HCT116 (cell line): ENCODE measurements at regions not wholly inside any gene's neighbourhood (a gene's known extent, or its start where the extent isn't known, plus 50 kb on each side); places are given as distances from the start of the nearest gene placed in this dataset.

Experiments
- ATAC-seq: fragments of 200-7000 bp; cut with Tn5 transposase; 2 replicates; pipeline ENCODE4 v1.9.1; 2020; ENCODE audit warnings: mild to moderate bottlenecking, moderate library complexity
- BruUV-seq: library from RNA; stranded (reverse); fragments of 400-500 nt; replicated peaks from 2 replicates; lab custom pipeline; 2021; lab: Mats Ljungman, UMichigan
- CTCF ChIA-PET: fragments of 300-600 bp; sonication (Branson Sonifier 250); formaldehyde crosslinking; loops from one replicate; lab custom pipeline; 2021; ENCODE audit warnings: antibody characterized with exemption; lab: Charles Lee
- POLR2A ChIA-PET: fragments of 300-600, 350-600 bp; sonication (Branson Sonifier 250); formaldehyde crosslinking; loops from one replicate; lab custom pipeline; 2021; ENCODE audit warnings: antibody characterized with exemption; lab: Charles Lee
- RAD21 ChIA-PET, 2 experiments: fragments of 300-600 bp; sonication (Branson Sonifier 250); formaldehyde crosslinking; loops; one replicate each; lab custom pipeline; 2023; ENCODE audit warnings: low total read pairs in 2 of 2; ENCODE audit not compliant: uncharacterized antibody in 2 of 2, unreplicated experiment in 2 of 2, low non-redundant PET in 1 of 2; lab: Charles Lee
- DNase-seq: peaks from one replicate; pipeline ENCODE4 v3.0.0-alpha.2; 2010; ENCODE audit warnings: low read depth, low spot score
- H2AFZ ChIP-seq: fragments of 200-600 bp; shearing (Covaris generic), sonication (generic); 2 replicates; pipeline ENCODE4 v1.6.1; 2017; ENCODE audit warnings: low read depth, mixed run types, mixed read lengths, antibody characterized with exemption, low read length; ENCODE audit not compliant: poor library complexity, severe bottlenecking
- H3K27ac ChIP-seq: 2 replicates; pipeline ENCODE4 v1.5.1; 2012; ENCODE audit warnings: low read depth, low read length
- H3K27me3 ChIP-seq: fragments of 200-600 bp; sonication (generic); 2 replicates; pipeline ENCODE4 v1.6.1; 2016; ENCODE audit warnings: mixed run types, low read length, mixed read lengths; ENCODE audit not compliant: insufficient read depth
- H3K36me3 ChIP-seq, 2 experiments: fragments of 200-500 bp in 1 of 2; fragments of 200-600 bp in 1 of 2; sonication (Bioruptor generic) in 1 of 2; sonication (generic) in 1 of 2; 2 replicates each; pipeline versions ENCODE4 v1.5.1 to v1.6.1; 2014 to 2016; ENCODE audit warnings: low read length in 2 of 2, inconsistent platforms in 1 of 2, mixed read lengths in 1 of 2, mixed run types in 1 of 2; ENCODE audit not compliant: insufficient read depth in 2 of 2, control insufficient read depth in 1 of 2
- H3K4me1 ChIP-seq, 2 experiments: fragments of 200-600 bp in 1 of 2; sonication (generic) in 1 of 2; 2 replicates each; pipeline versions ENCODE4 v1.5.1 to v1.6.1; 2012 to 2017; ENCODE audit warnings: low read length in 2 of 2, inconsistent platforms in 1 of 2, mild to moderate bottlenecking in 1 of 2, mixed read lengths in 1 of 2, mixed run types in 1 of 2, moderate library complexity in 1 of 2; ENCODE audit not compliant: insufficient read depth in 2 of 2, control insufficient read depth in 1 of 2
- H3K4me2 ChIP-seq: fragments of 200-600 bp; sonication (generic); 2 replicates; pipeline ENCODE4 v1.6.1; 2017; ENCODE audit warnings: mixed run types, low read length, mixed read lengths
- H3K4me3 ChIP-seq, 2 experiments: fragments of 200-600 bp in 1 of 2; sonication (generic) in 1 of 2; replicated peaks in 1 of 2; 2 replicates each; pipeline ENCODE4 v1.5.1; 2011 to 2016; ENCODE audit warnings: low read length in 2 of 2, control low read depth in 1 of 2, low read depth in 1 of 2, mild to moderate bottlenecking in 1 of 2, mixed read lengths in 1 of 2, mixed run types in 1 of 2
- H3K79me2 ChIP-seq: fragments of 200-600 bp; sonication (generic); 2 replicates; pipeline ENCODE4 v1.6.1; 2017; ENCODE audit warnings: mild to moderate bottlenecking, mixed run types, low read length, moderate library complexity, mixed read lengths; ENCODE audit not compliant: insufficient read depth
- H3K9ac ChIP-seq: fragments of 200-600 bp; sonication (generic); 2 replicates; pipeline ENCODE4 v1.6.1; 2016; ENCODE audit warnings: low read length, mixed read lengths
- H3K9me2 ChIP-seq: fragments of 200-600 bp; sonication (generic), shearing (Covaris generic); 2 replicates; pipeline ENCODE4 v1.6.1; 2017; ENCODE audit warnings: mixed run types, mild to moderate bottlenecking, moderate library complexity; ENCODE audit not compliant: insufficient read depth
- H3K9me3 ChIP-seq, 2 experiments: fragments of 200-500 bp in 1 of 2; fragments of 200-600 bp in 1 of 2; sonication (Bioruptor generic) in 1 of 2; sonication (generic) in 1 of 2; 2 replicates each; pipeline ENCODE4 v1.6.1; 2014 to 2017; ENCODE audit warnings: low read length in 2 of 2, mixed read lengths in 2 of 2, inconsistent platforms in 1 of 2, low read depth in 1 of 2, mild to moderate bottlenecking in 1 of 2, mixed run types in 1 of 2, moderate library complexity in 1 of 2; ENCODE audit not compliant: control insufficient read depth in 1 of 2, insufficient read depth in 1 of 2
- H4K20me1 ChIP-seq: fragments of 200-600 bp; sonication (generic), shearing (Covaris generic); 2 replicates; pipeline ENCODE4 v1.6.1; 2017; ENCODE audit warnings: mixed run types, mild to moderate bottlenecking, moderate library complexity; ENCODE audit not compliant: insufficient read depth
- FOSL1 ChIP-seq: IDR thresholded peaks from 2 replicates; pipeline ENCODE4 v1.6.1; 2012; ENCODE audit warnings: low read depth
- TCF7L2 ChIP-seq: IDR thresholded peaks from 2 replicates; pipeline ENCODE4 v1.7.0; 2011; ENCODE audit warnings: borderline replicate concordance, inconsistent platforms; ENCODE audit not compliant: insufficient read depth, insufficient read length; ENCODE audit errors: extremely low read depth
- YY1 ChIP-seq: IDR thresholded peaks from 2 replicates; pipeline ENCODE4 v1.6.1; 2011; ENCODE audit warnings: low read length, low read depth, moderate library complexity, mild to moderate bottlenecking; ENCODE audit not compliant: insufficient replicate concordance; ENCODE audit errors: extremely low read depth
- intact Hi-C: fragments of 100-400 bp; cut with micrococcal nuclease; formaldehyde crosslinking; loops from 2 replicates; pipeline ENCODE4 v1.10.0; 2022

DNA sequence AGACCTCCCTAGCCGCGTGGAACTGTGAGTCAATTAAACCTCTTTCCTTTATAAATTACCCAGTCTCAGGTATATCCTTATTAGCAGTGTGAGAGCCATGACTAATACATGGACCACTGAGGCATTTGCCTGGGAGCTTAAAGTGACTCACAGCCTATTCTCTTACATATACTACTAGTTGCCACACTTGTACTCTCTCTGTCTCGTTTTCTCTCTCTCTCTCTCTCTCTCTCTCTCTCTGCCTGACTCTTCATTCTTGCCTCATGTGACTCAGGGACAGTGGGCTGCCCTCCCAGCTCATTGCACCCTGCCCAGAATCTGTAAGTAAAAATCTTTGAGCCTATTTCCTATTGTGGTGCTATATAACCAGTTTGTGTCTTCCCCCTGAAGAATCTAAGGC is 238.5 kb upstream of the MAGI2 start:
- H3K9me3 ChIP-seq: no peaks in the 10 kb centered on the region
- CTCF ChIA-PET: no interaction called here
- no TSS peak for BruUV-seq
- no peaks in the 10 kb centered on the region for H3K27me3 ChIP-seq
- H3K36me3 ChIP-seq: no peaks in the 10 kb centered on the region
- H3K79me2 ChIP-seq: no peaks in the 10 kb centered on the region
- H3K27ac ChIP-seq: no peak overlapping the region
- RAD21 ChIA-PET: no interaction called here
- no peaks in the 10 kb centered on the region for H4K20me1 ChIP-seq
- no peak overlapping the region for H2AFZ ChIP-seq
- no peak; the same call in 1 of the 2 replicates for ATAC-seq
- POLR2A ChIA-PET: no interaction called here
- no peak overlapping the region for H3K4me3 ChIP-seq
- no peak for DNase-seq
- no peak overlapping the region for H3K9ac ChIP-seq
- no peaks in the 10 kb centered on the region for H3K9me2 ChIP-seq
- no peak overlapping the region for H3K4me2 ChIP-seq
- peaks cover 0 to 8% of the 10 kb centered on the region in 2 experiments; a peak in 1 of 4 replicates for H3K4me1 ChIP-seq
- intact Hi-C loops: no loop called here
- peak; percentile 28; the same call in 1 of the 2 replicates for TF ChIP-seq FOSL1
- TF ChIP-seq TCF7L2: no peak

DNA sequence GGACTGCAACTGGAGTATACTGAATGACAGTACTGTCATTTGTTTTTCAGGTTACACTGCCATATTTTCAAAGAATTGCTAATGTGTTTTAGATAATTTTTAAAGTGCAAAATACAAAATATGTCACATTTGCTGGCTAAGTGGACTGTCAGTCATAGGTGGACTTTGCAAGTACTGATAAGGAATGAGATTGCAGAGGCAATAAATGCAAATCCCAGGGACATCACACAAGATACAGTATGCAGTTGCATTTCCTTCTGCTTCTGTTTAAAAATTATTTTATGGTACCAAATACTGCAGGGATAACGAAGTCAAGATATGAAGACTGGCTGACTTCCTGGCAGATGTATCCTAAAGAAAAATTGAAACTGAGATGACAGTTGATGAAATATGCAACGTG is 237.6 kb upstream of the MAGI2 start:
- H3K27ac ChIP-seq: no peak overlapping the region
- no TSS peak for BruUV-seq
- H3K9me3 ChIP-seq: no peaks in the 10 kb centered on the region
- H3K9me2 ChIP-seq: no peaks in the 10 kb centered on the region
- intact Hi-C loops: no loop called here
- no peaks in the 10 kb centered on the region for H3K79me2 ChIP-seq
- ATAC-seq (no peak), DNase-seq (no peak)
- H3K4me2 ChIP-seq: no peak overlapping the region
- RAD21 ChIA-PET: no interaction called here
- H3K4me3 ChIP-seq: no peak overlapping the region
- peaks cover 0 to 8% of the 10 kb centered on the region in 2 experiments; a peak in 1 of 4 replicates for H3K4me1 ChIP-seq
- POLR2A ChIA-PET: no interaction called here
- H3K36me3 ChIP-seq: no peaks in the 10 kb centered on the region
- H3K9ac ChIP-seq: no peak overlapping the region
- no peaks in the 10 kb centered on the region for H4K20me1 ChIP-seq
- H2AFZ ChIP-seq: no peak overlapping the region
- no peak for TF ChIP-seq YY1
- H3K27me3 ChIP-seq: no peaks in the 10 kb centered on the region
- CTCF ChIA-PET: no interaction called here
